Endothelial cell of umbilical vein (primary cell): ENCODE measurements at regions not wholly inside any gene's neighbourhood (a gene's known extent, or its start where the extent isn't known, plus 50 kb on each side); places are given as distances from the start of the nearest gene placed in this dataset.

Experiments
- BruUV-seq: library from RNA; stranded (reverse); fragments of 400-500 nt; replicated peaks from 2 replicates; lab custom pipeline; 2021; lab: Mats Ljungman, UMichigan
- CTCF ChIA-PET: fragments of 300-600, 350-600 bp; sonication (Branson Sonifier 250); formaldehyde crosslinking; loops from one replicate; lab custom pipeline; 2021; ENCODE audit warnings: antibody characterized with exemption, inconsistent platforms; lab: Charles Lee
- POLR2A ChIA-PET: fragments of 300-600, 350-600 bp; sonication (Branson Sonifier 250); formaldehyde crosslinking; loops from one replicate; lab custom pipeline; 2021; ENCODE audit warnings: antibody characterized with exemption, inconsistent platforms; lab: Charles Lee
- DNase-seq: peaks from one replicate; pipeline ENCODE4 v3.0.0-alpha.2; 2011; ENCODE audit warnings: low read depth, low spot score
- FAIRE-seq: peaks from 2 replicates; lab custom pipeline; 2011; peaks lifted over from hg19 to GRCh38; lab: Jason Lieb, UNC
- H2AFZ ChIP-seq: 2 replicates; pipeline ENCODE4 v1.6.0; 2012; ENCODE audit warnings: low read depth, low read length, control low read depth, inconsistent platforms
- H3K27ac ChIP-seq: 2 replicates; pipeline ENCODE4 v1.5.1; 2011; ENCODE audit warnings: low read depth, mild to moderate bottlenecking, control low read depth, low read length, moderate library complexity; ENCODE audit not compliant: insufficient read depth
- H3K27me3 ChIP-seq, 2 experiments: 2 replicates each; pipeline versions ENCODE4 v1.6.0 to v1.6.1; 2011; ENCODE audit warnings: low read length in 2 of 2, mixed read lengths in 1 of 2; ENCODE audit not compliant: control insufficient read depth in 2 of 2, insufficient read depth in 2 of 2
- H3K36me3 ChIP-seq, 2 experiments: 2 replicates in 1 of 2; 3 replicates in 1 of 2; pipeline ENCODE4 v1.5.1; 2011; ENCODE audit warnings: low read length in 2 of 2, mild to moderate bottlenecking in 1 of 2, moderate library complexity in 1 of 2; ENCODE audit not compliant: control insufficient read depth in 2 of 2, insufficient read depth in 2 of 2; ENCODE audit errors: extremely low read depth in 1 of 2
- H3K4me1 ChIP-seq: 3 replicates; pipeline ENCODE4 v1.5.1; 2011; ENCODE audit warnings: mild to moderate bottlenecking, low read length; ENCODE audit not compliant: control insufficient read depth, insufficient read depth; ENCODE audit errors: extremely low read depth
- H3K4me2 ChIP-seq: 2 replicates; pipeline ENCODE4 v1.6.1; 2011; ENCODE audit warnings: low read length, control low read depth, mixed read lengths; ENCODE audit not compliant: insufficient read depth
- H3K4me3 ChIP-seq, 3 experiments: fragments of 200-600 bp in 1 of 3; sonication (generic), shearing (Covaris generic) in 1 of 3; replicated peaks in 1 of 3; 2 replicates each; pipeline ENCODE4 v1.5.1; 2011 to 2016; ENCODE audit warnings: control low read depth in 3 of 3, low read length in 3 of 3, mild to moderate bottlenecking in 2 of 3, inconsistent platforms in 1 of 3, low read depth in 1 of 3, moderate library complexity in 1 of 3; ENCODE audit not compliant: insufficient read depth in 1 of 3
- H3K79me2 ChIP-seq: 2 replicates; pipeline ENCODE4 v1.6.0; 2012; ENCODE audit warnings: low read length, inconsistent platforms; ENCODE audit not compliant: control insufficient read depth, insufficient read depth
- H3K9ac ChIP-seq: replicated peaks from 2 replicates; pipeline ENCODE3; 2011; ENCODE audit warnings: low read length, control low read depth; ENCODE audit not compliant: insufficient read depth; ENCODE audit errors: extremely low read depth
- H3K9me1 ChIP-seq: replicated peaks from 3 replicates; pipeline ENCODE4 v1.6.0; 2011; ENCODE audit warnings: mild to moderate bottlenecking, low read length; ENCODE audit not compliant: control insufficient read depth, insufficient read depth; ENCODE audit errors: extremely low read depth
- H3K9me3 ChIP-seq: replicated peaks from 2 replicates; pipeline ENCODE4 v1.5.1; 2012; ENCODE audit warnings: low read length, inconsistent platforms; ENCODE audit not compliant: control insufficient read depth, insufficient read depth
- H4K20me1 ChIP-seq: replicated peaks from 2 replicates; pipeline ENCODE3; 2011; ENCODE audit warnings: mild to moderate bottlenecking, low read length; ENCODE audit not compliant: control insufficient read depth, insufficient read depth; ENCODE audit errors: extremely low read depth
- CTCF ChIP-seq, 2 donors: IDR thresholded peaks; 1 replicate in 1 of 2; 2 replicates in 1 of 2; pipeline ENCODE4 v1.5.1; 2011; ENCODE audit warnings: low read length in 2 of 2, mild to moderate bottlenecking in 2 of 2, moderate library complexity in 2 of 2, control low read depth in 1 of 2, inconsistent platforms in 1 of 2, low read depth in 1 of 2; ENCODE audit not compliant: insufficient read depth in 1 of 2; ENCODE audit errors: extremely low read depth in 1 of 2
- EZH2 ChIP-seq: IDR thresholded peaks from 2 replicates; pipeline ENCODE4 v1.6.1; 2012; ENCODE audit warnings: borderline replicate concordance, low read depth, mild to moderate bottlenecking, moderate library complexity, low read length, inconsistent platforms; ENCODE audit not compliant: severe bottlenecking
- FOS ChIP-seq: IDR thresholded peaks from 2 replicates; pipeline ENCODE4 v1.6.1; 2011; ENCODE audit warnings: mild to moderate bottlenecking, low read length, moderate library complexity, borderline replicate concordance; ENCODE audit not compliant: insufficient read depth
- GATA2 ChIP-seq: IDR thresholded peaks from 2 replicates; pipeline ENCODE4 v1.7.0; 2011; ENCODE audit warnings: low read depth, mild to moderate bottlenecking, moderate library complexity, mixed read lengths, low read length; ENCODE audit not compliant: insufficient read length, insufficient read depth
- JUN ChIP-seq: IDR thresholded peaks from 2 replicates; pipeline ENCODE4 v1.6.1; 2011; ENCODE audit warnings: borderline replicate concordance, low read depth; ENCODE audit not compliant: insufficient read length, insufficient read depth
- MAX ChIP-seq: IDR thresholded peaks from 2 replicates; pipeline ENCODE4 v1.6.1; 2011; ENCODE audit not compliant: insufficient read depth, insufficient read length
- MYC ChIP-seq: IDR thresholded peaks from one replicate; pipeline ENCODE4 v1.6.1; 2011; ENCODE audit warnings: mild to moderate bottlenecking, low read depth, low read length
- POLR2A ChIP-seq: IDR thresholded peaks from 2 replicates; pipeline ENCODE4 v1.6.1; 2012; ENCODE audit warnings: low read depth, mild to moderate bottlenecking, control low read depth, low read length
- POLR2AphosphoS5 ChIP-seq: IDR thresholded peaks from 2 replicates; pipeline ENCODE4 v1.6.1; 2012; ENCODE audit warnings: low read depth, mild to moderate bottlenecking, control low read depth, low read length, moderate library complexity; ENCODE audit not compliant: insufficient read depth
- dilution Hi-C: fragments of 300-500 bp; cut with MboI; formaldehyde crosslinking; loops from one replicate; pipeline ENCODE4 v1.15.0; 2019; ENCODE audit warnings: low sequenced_read_pairs; ENCODE audit not compliant: extremely low pct_ligation_motif_present
- intact Hi-C: fragments of 100-400 bp; cut with micrococcal nuclease; formaldehyde crosslinking; loops from one replicate; pipeline ENCODE4 v1.10.0; 2022

GRCh38 chr5:83000922-83001321 lies 76.3 kb downstream of the TMEM167A start:
- Histone ChIP-seq H3K9me3 (no peaks in the 10 kb centered on the region), H3K4me2 (no peak overlapping the region), H3K4me3 (no peak overlapping the region), H3K4me1 (peaks cover 7% of the 10 kb centered on the region), H3K9ac (no peak overlapping the region), H3K9me1 (no peaks in the 10 kb centered on the region), H3K79me2 (no peaks in the 10 kb centered on the region), H3K27ac (no peak overlapping the region), H4K20me1 (no peaks in the 10 kb centered on the region), H2AFZ (no peak overlapping the region), H3K36me3 (no peaks in the 10 kb centered on the region), H3K27me3 (peaks cover 1 to 6% of the 10 kb centered on the region in 2 experiments)
- no peak for FAIRE-seq
- TF ChIP-seq CTCF (IDR thresholded peaks at IDR 0.05; ENCODE audit: extremely low read depth in 1 of 2, insufficient read depth in 1 of 2, low read depth in 1 of 2, low read length in 2 of 2) = no peak
- TF ChIP-seq GATA2 = no peak
- no peak for TF ChIP-seq MAX
- TF ChIP-seq EZH2 = no peak
- intact Hi-C loops = no loop called here
- BruUV-seq = no TSS peak
- DNase-seq = no peak
- CTCF ChIA-PET = interaction anchor here (1.5 kb wide), 1 partner anchor 12 kb away, joined by 3 read pairs; no protein-coding TSS in a partner anchor
- dilution Hi-C loops = no loop called here
- POLR2A ChIA-PET = no interaction called here

- ChIA-PET CTCF (interaction anchor here (1.5 kb wide), 1 partner anchor 11 kb away, joined by 3 read pairs; no protein-coding TSS in a partner anchor), POLR2A (no interaction called here)
- Histone ChIP-seq H3K36me3 (no peaks in the 10 kb centered on the region), H3K27ac (no peak overlapping the region), H4K20me1 (no peaks in the 10 kb centered on the region), H3K9me1 (no peaks in the 10 kb centered on the region), H3K4me1 (peaks cover 7% of the 10 kb centered on the region), H3K4me2 (no peak overlapping the region), H3K9ac (no peak overlapping the region), H3K9me3 (no peaks in the 10 kb centered on the region), H3K27me3 (peaks cover 1 to 6% of the 10 kb centered on the region in 2 experiments), H3K79me2 (no peaks in the 10 kb centered on the region), H2AFZ (no peak overlapping the region), H3K4me3 (no peak overlapping the region)
- no TSS peak for BruUV-seq
- DNase-seq (peak; percentile 28), FAIRE-seq (peak; percentile 85)
- TF ChIP-seq JUN = peak; percentile 18
- TF ChIP-seq CTCF (IDR thresholded peaks at IDR 0.05; ENCODE audit: extremely low read depth in 1 of 2, insufficient read depth in 1 of 2, low read depth in 1 of 2, low read length in 2 of 2) = no peak
- peak; percentile 32 for TF ChIP-seq POLR2AphosphoS5
- peak; percentile 8 for TF ChIP-seq FOS
- no peak for TF ChIP-seq POLR2A
- no peak for TF ChIP-seq EZH2
- no peak for TF ChIP-seq GATA2
- no peak for TF ChIP-seq MAX
- TF ChIP-seq MYC = no peak
- dilution Hi-C loops = no loop called here
- intact Hi-C loops = no loop called here
Observed at GRCh38 chr5:83000428-83000827, 76.8 kb downstream of the TMEM167A start.
